HCT116 (cell line): ENCODE measurements at regions not wholly inside any gene's neighbourhood (a gene's known extent, or its start where the extent isn't known, plus 50 kb on each side); places are given as distances from the start of the nearest gene placed in this dataset.

Experiments
- ATAC-seq: fragments of 200-7000 bp; cut with Tn5 transposase; 2 replicates; pipeline ENCODE4 v1.9.1; 2020; ENCODE audit warnings: mild to moderate bottlenecking, moderate library complexity
- BruUV-seq: library from RNA; stranded (reverse); fragments of 400-500 nt; replicated peaks from 2 replicates; lab custom pipeline; 2021; lab: Mats Ljungman, UMichigan
- CTCF ChIA-PET: fragments of 300-600 bp; sonication (Branson Sonifier 250); formaldehyde crosslinking; loops from one replicate; lab custom pipeline; 2021; ENCODE audit warnings: antibody characterized with exemption; lab: Charles Lee
- POLR2A ChIA-PET: fragments of 300-600, 350-600 bp; sonication (Branson Sonifier 250); formaldehyde crosslinking; loops from one replicate; lab custom pipeline; 2021; ENCODE audit warnings: antibody characterized with exemption; lab: Charles Lee
- RAD21 ChIA-PET, 2 experiments: fragments of 300-600 bp; sonication (Branson Sonifier 250); formaldehyde crosslinking; loops; one replicate each; lab custom pipeline; 2023; ENCODE audit warnings: low total read pairs in 2 of 2; ENCODE audit not compliant: uncharacterized antibody in 2 of 2, unreplicated experiment in 2 of 2, low non-redundant PET in 1 of 2; lab: Charles Lee
- DNase-seq: peaks from one replicate; pipeline ENCODE4 v3.0.0-alpha.2; 2010; ENCODE audit warnings: low read depth, low spot score
- H2AFZ ChIP-seq: fragments of 200-600 bp; shearing (Covaris generic), sonication (generic); 2 replicates; pipeline ENCODE4 v1.6.1; 2017; ENCODE audit warnings: low read depth, mixed run types, mixed read lengths, antibody characterized with exemption, low read length; ENCODE audit not compliant: poor library complexity, severe bottlenecking
- H3K27ac ChIP-seq: 2 replicates; pipeline ENCODE4 v1.5.1; 2012; ENCODE audit warnings: low read depth, low read length
- H3K27me3 ChIP-seq: fragments of 200-600 bp; sonication (generic); 2 replicates; pipeline ENCODE4 v1.6.1; 2016; ENCODE audit warnings: mixed run types, low read length, mixed read lengths; ENCODE audit not compliant: insufficient read depth
- H3K36me3 ChIP-seq, 2 experiments: fragments of 200-500 bp in 1 of 2; fragments of 200-600 bp in 1 of 2; sonication (Bioruptor generic) in 1 of 2; sonication (generic) in 1 of 2; 2 replicates each; pipeline versions ENCODE4 v1.5.1 to v1.6.1; 2014 to 2016; ENCODE audit warnings: low read length in 2 of 2, inconsistent platforms in 1 of 2, mixed read lengths in 1 of 2, mixed run types in 1 of 2; ENCODE audit not compliant: insufficient read depth in 2 of 2, control insufficient read depth in 1 of 2
- H3K4me1 ChIP-seq, 2 experiments: fragments of 200-600 bp in 1 of 2; sonication (generic) in 1 of 2; 2 replicates each; pipeline versions ENCODE4 v1.5.1 to v1.6.1; 2012 to 2017; ENCODE audit warnings: low read length in 2 of 2, inconsistent platforms in 1 of 2, mild to moderate bottlenecking in 1 of 2, mixed read lengths in 1 of 2, mixed run types in 1 of 2, moderate library complexity in 1 of 2; ENCODE audit not compliant: insufficient read depth in 2 of 2, control insufficient read depth in 1 of 2
- H3K4me2 ChIP-seq: fragments of 200-600 bp; sonication (generic); 2 replicates; pipeline ENCODE4 v1.6.1; 2017; ENCODE audit warnings: mixed run types, low read length, mixed read lengths
- H3K4me3 ChIP-seq, 2 experiments: fragments of 200-600 bp in 1 of 2; sonication (generic) in 1 of 2; replicated peaks in 1 of 2; 2 replicates each; pipeline ENCODE4 v1.5.1; 2011 to 2016; ENCODE audit warnings: low read length in 2 of 2, control low read depth in 1 of 2, low read depth in 1 of 2, mild to moderate bottlenecking in 1 of 2, mixed read lengths in 1 of 2, mixed run types in 1 of 2
- H3K79me2 ChIP-seq: fragments of 200-600 bp; sonication (generic); 2 replicates; pipeline ENCODE4 v1.6.1; 2017; ENCODE audit warnings: mild to moderate bottlenecking, mixed run types, low read length, moderate library complexity, mixed read lengths; ENCODE audit not compliant: insufficient read depth
- H3K9ac ChIP-seq: fragments of 200-600 bp; sonication (generic); 2 replicates; pipeline ENCODE4 v1.6.1; 2016; ENCODE audit warnings: low read length, mixed read lengths
- H3K9me2 ChIP-seq: fragments of 200-600 bp; sonication (generic), shearing (Covaris generic); 2 replicates; pipeline ENCODE4 v1.6.1; 2017; ENCODE audit warnings: mixed run types, mild to moderate bottlenecking, moderate library complexity; ENCODE audit not compliant: insufficient read depth
- H3K9me3 ChIP-seq, 2 experiments: fragments of 200-500 bp in 1 of 2; fragments of 200-600 bp in 1 of 2; sonication (Bioruptor generic) in 1 of 2; sonication (generic) in 1 of 2; 2 replicates each; pipeline ENCODE4 v1.6.1; 2014 to 2017; ENCODE audit warnings: low read length in 2 of 2, mixed read lengths in 2 of 2, inconsistent platforms in 1 of 2, low read depth in 1 of 2, mild to moderate bottlenecking in 1 of 2, mixed run types in 1 of 2, moderate library complexity in 1 of 2; ENCODE audit not compliant: control insufficient read depth in 1 of 2, insufficient read depth in 1 of 2
- H4K20me1 ChIP-seq: fragments of 200-600 bp; sonication (generic), shearing (Covaris generic); 2 replicates; pipeline ENCODE4 v1.6.1; 2017; ENCODE audit warnings: mixed run types, mild to moderate bottlenecking, moderate library complexity; ENCODE audit not compliant: insufficient read depth
- EGR1 ChIP-seq: IDR thresholded peaks from 2 replicates; pipeline ENCODE4 v1.6.1; 2012; ENCODE audit warnings: low read depth
- EZH2phosphoT487 ChIP-seq: fragments of 200-600 bp; IDR thresholded peaks from 2 replicates; pipeline ENCODE4 v1.6.1; 2018; ENCODE audit warnings: antibody characterized with exemption, borderline replicate concordance
- FOSL1 ChIP-seq: IDR thresholded peaks from 2 replicates; pipeline ENCODE4 v1.6.1; 2012; ENCODE audit warnings: low read depth
- JUND ChIP-seq: IDR thresholded peaks from 2 replicates; pipeline ENCODE4 v1.6.1; 2012
- MAX ChIP-seq: IDR thresholded peaks from 2 replicates; pipeline ENCODE4 v1.6.1; 2012
- POLR2A ChIP-seq: IDR thresholded peaks from 2 replicates; pipeline ENCODE4 v1.7.0; 2011; ENCODE audit warnings: borderline replicate concordance; ENCODE audit not compliant: insufficient read depth, insufficient read length; ENCODE audit errors: extremely low read depth
- REST ChIP-seq: IDR thresholded peaks from 2 replicates; pipeline ENCODE4 v1.6.1; 2012; ENCODE audit warnings: low read depth
- SRF ChIP-seq: IDR thresholded peaks from 2 replicates; pipeline ENCODE4 v1.6.1; 2012; ENCODE audit warnings: low read depth
- ZBTB33 ChIP-seq: IDR thresholded peaks from 2 replicates; pipeline ENCODE4 v1.6.1; 2011; ENCODE audit warnings: mild to moderate bottlenecking, low read length, moderate library complexity; ENCODE audit not compliant: insufficient replicate concordance; ENCODE audit errors: extremely low read depth
- ZFX ChIP-seq: fragments of 450-650 bp; IDR thresholded peaks from 2 replicates; pipeline ENCODE4 v1.6.1; 2017
- ZNF274 ChIP-seq: fragments of 200-500 bp; sonication (Bioruptor generic); IDR thresholded peaks from 2 replicates; pipeline ENCODE4 v1.6.1; 2014; ENCODE audit warnings: mild to moderate bottlenecking, low read depth, low read length, inconsistent platforms
- intact Hi-C: fragments of 100-400 bp; cut with micrococcal nuclease; formaldehyde crosslinking; loops from 2 replicates; pipeline ENCODE4 v1.10.0; 2022

- no peak for ATAC-seq
- H3K27ac ChIP-seq: no peak overlapping the region
- no peaks in the 10 kb centered on the region for H3K9me2 ChIP-seq
- no peak overlapping the region for H3K4me3 ChIP-seq
- H2AFZ ChIP-seq: no peak overlapping the region
- no peak for DNase-seq
- H3K79me2 ChIP-seq: no peaks in the 10 kb centered on the region
- H3K36me3 ChIP-seq: no peaks in the 10 kb centered on the region
- intact Hi-C loops: no loop called here
- RAD21 ChIA-PET: no interaction called here
- CTCF ChIA-PET: no interaction called here
- no peaks in the 10 kb centered on the region for H4K20me1 ChIP-seq
- no TSS peak for BruUV-seq
- POLR2A ChIA-PET: no interaction called here
- TF ChIP-seq ZFX: no peak
- no peak for TF ChIP-seq ZBTB33
- no peak for TF ChIP-seq EZH2phosphoT487
- TF ChIP-seq POLR2A: no peak
- TF ChIP-seq SRF: no peak
- no peak for TF ChIP-seq REST
- no peak for TF ChIP-seq EGR1
- TF ChIP-seq ZNF274: no peak
- TF ChIP-seq JUND: no peak
- no peak for TF ChIP-seq MAX
- no peak for TF ChIP-seq FOSL1
- H3K27me3 ChIP-seq: 0 out of 2 replicates have a peak, but pooled peaks cover 2% of the 10 kb centered on the region
- no peaks in the 10 kb centered on the region for H3K9me3 ChIP-seq
- H3K9ac ChIP-seq: no peak overlapping the region
- H3K4me2 ChIP-seq: no peak overlapping the region
- no peaks in the 10 kb centered on the region for H3K4me1 ChIP-seq
Measured at GRCh38 chr15:31598620-31599019, 272.0 kb downstream of the KLF13 start.
